ENCODE measurements at regions not wholly inside any gene's neighbourhood (a gene's known extent, or its start where the extent isn't known, plus 50 kb on each side); places are given as distances from the start of the nearest gene placed in this dataset.

GRCh38 chr7:124338861-124339260 lies 306.0 kb upstream of the TMEM229A start:
- no peak for DNase-seq (ENCODE audit: low read depth, low spot score)
- in situ Hi-C loops (cut with HindIII; ENCODE audit: low sequenced_read_pairs), result no loop called here
- TF ChIP-seq CTCF (IDR thresholded peaks at IDR 0.05; ENCODE audit: low read depth, low read length), result no peak
- no peak overlapping the region for H3K4me3 ChIP-seq (ENCODE audit: low read depth, low read length)

DNA sequence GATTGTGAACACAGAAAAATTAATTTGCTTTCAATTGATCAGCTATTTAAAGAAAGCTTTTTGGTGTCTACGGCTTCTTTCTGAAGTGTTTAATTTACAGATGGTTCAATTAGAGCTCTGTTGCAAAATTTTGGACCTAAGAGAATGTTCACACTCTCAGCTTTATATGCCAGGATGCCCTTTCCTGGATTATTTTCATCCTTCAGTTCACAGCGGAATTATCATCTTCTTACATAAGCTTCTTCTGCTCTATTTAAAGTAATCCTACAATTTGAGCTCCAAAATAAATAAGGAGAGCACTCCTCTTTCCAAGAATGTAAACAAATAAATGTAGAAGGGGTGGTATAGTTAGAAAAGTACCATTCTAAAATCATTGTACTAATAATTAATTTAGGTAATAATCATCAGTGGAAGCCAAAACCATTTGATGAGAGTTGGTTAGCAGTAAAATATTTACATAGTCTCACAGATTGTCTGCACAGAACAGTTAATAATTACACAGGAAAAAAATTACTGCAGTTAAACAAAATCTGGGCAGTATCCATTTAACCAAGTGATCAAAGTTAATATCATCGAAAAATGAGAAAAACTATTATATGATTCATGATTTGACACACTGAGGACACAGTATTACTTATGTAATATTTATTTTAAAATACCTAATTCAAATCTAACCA lies 298.0 kb upstream of the TMEM229A start:
- TF ChIP-seq CTCF (IDR thresholded peaks at IDR 0.05; ENCODE audit: low read depth, low read length), result no peak
- in situ Hi-C loops (cut with HindIII; ENCODE audit: low sequenced_read_pairs), result no loop called here
- no peak for DNase-seq (ENCODE audit: low read depth, low spot score)

DNA sequence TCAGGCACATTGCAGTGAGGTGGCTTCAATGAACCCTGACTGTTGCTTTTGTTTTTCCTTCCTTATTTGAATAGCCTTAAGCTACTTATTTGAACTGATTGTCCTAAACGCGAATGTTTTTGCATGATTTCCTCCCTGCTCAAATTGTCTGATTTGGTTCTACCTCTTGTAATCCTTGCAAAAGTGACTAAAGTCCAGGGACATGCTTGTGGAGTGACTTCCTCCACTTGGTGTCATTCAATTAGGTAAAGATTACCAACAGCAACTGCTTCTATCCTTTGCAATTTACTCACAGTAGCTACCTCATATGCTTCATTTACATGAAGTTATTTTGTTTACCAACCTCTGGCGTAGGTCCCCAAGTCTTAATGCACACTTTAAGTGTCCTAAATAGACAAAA lies 295.9 kb upstream of the TMEM229A start:
- DNase-seq (ENCODE audit: low read depth, low spot score), result no peak
- in situ Hi-C loops (cut with HindIII; ENCODE audit: low sequenced_read_pairs), result no loop called here
- H3K4me3 ChIP-seq (ENCODE audit: low read depth, low read length), result no peak overlapping the region
- TF ChIP-seq CTCF (IDR thresholded peaks at IDR 0.05; ENCODE audit: low read depth, low read length), result no peak

More for the DNA sequence above, 298.0 kb upstream of the TMEM229A start:
- no peak overlapping the region for H3K4me3 ChIP-seq (ENCODE audit: low read depth, low read length)

DNA sequence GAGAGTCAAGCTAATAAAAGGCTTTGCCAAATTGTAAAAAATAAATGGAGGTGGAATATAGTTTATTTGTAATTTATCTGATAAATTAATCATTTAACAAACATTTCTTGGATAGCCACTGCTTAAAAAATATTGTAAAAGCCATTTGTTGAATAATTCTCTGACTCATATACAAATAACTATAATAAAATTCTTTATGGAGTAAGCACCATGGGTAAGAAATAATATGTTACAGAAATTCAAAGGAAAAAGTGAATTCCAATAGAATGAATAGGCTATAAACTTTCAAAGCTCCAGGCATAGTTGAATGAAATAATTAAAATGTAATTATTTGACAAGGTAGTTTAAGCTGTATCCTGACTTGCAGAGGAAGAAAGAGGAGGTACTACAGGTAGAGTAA lies 291.4 kb upstream of the TMEM229A start:
- no peak for DNase-seq (ENCODE audit: low read depth, low spot score)
- H3K4me3 ChIP-seq (ENCODE audit: low read depth, low read length), result no peak overlapping the region
- no peak for TF ChIP-seq CTCF (IDR thresholded peaks at IDR 0.05; ENCODE audit: low read depth, low read length)
- in situ Hi-C loops (cut with HindIII; ENCODE audit: low sequenced_read_pairs), result no loop called here

GRCh38 chr7:124323597-124323996 lies 290.7 kb upstream of the TMEM229A start:
- no peak overlapping the region for H3K4me3 ChIP-seq (ENCODE audit: low read depth, low read length)
- no peak for TF ChIP-seq CTCF (IDR thresholded peaks at IDR 0.05; ENCODE audit: low read depth, low read length)
- in situ Hi-C loops (cut with HindIII; ENCODE audit: low sequenced_read_pairs), result no loop called here
- no peak for DNase-seq (ENCODE audit: low read depth, low spot score)

- H3K4me3 ChIP-seq (ENCODE audit: low read depth, low read length), result no peak overlapping the region
- in situ Hi-C loops (cut with HindIII; ENCODE audit: low sequenced_read_pairs), result no loop called here
- no peak for TF ChIP-seq CTCF (IDR thresholded peaks at IDR 0.05; ENCODE audit: low read depth, low read length)
- DNase-seq (ENCODE audit: low read depth, low spot score), result no peak
Observed at GRCh38 chr7:124322561-124322960, 289.7 kb upstream of the TMEM229A start.
